ENCODE measurements at regions not wholly inside any gene's neighbourhood (a gene's known extent, or its start where the extent isn't known, plus 50 kb on each side); places are given as distances from the start of the nearest gene placed in this dataset.

GRCh38 chr9:11542781-11543180 is 930.0 kb upstream of the PTPRD start:
- dilution Hi-C loops (cut with HindIII; ENCODE audit: low sequenced_read_pairs, unreplicated experiment), result no loop called here

More at GRCh38 chr9:11542781-11543180, 930.0 kb upstream of the PTPRD start:
- no peak for ATAC-seq (ENCODE audit: low read depth)
- no peaks in the 10 kb centered on the region for H3K79me1 ChIP-seq (ENCODE audit: low read depth in 1 of 2, low read length in 2 of 2)
- POLR2A ChIA-PET (ENCODE audit: unreplicated experiment), result no interaction called here
- H3K9me3 ChIP-seq (ENCODE audit: control insufficient read depth, insufficient read depth, low read length), result no peaks in the 10 kb centered on the region
- H3K27ac ChIP-seq (ENCODE audit: insufficient read depth, low read length), result no peak overlapping the region
- no peak overlapping the region for H2BK5ac ChIP-seq (ENCODE audit: low read depth, low read length, poor library complexity, severe bottlenecking)
- no peak overlapping the region for H2AK9ac ChIP-seq (replicated peaks; ENCODE audit: low read depth, low read length, poor library complexity)
- no peak overlapping the region for H4K5ac ChIP-seq (ENCODE audit: low read depth, low read length)
- no peaks in the 10 kb centered on the region for H3K4me1 ChIP-seq (ENCODE audit: control insufficient read depth, insufficient read depth, low read length)
- H3K23ac ChIP-seq (ENCODE audit: low read depth, low read length), result no peak overlapping the region
- no peak overlapping the region for H3K4ac ChIP-seq (ENCODE audit: low read depth, low read length)
- TF ChIP-seq RFX5 (IDR thresholded peaks at IDR 0.05; ENCODE audit: low read depth, low read length) (no peak), RCOR1 (IDR thresholded peaks at IDR 0.05; ENCODE audit: insufficient replicate concordance, low read length) (no peak), CHD1 (IDR thresholded peaks at IDR 0.05; ENCODE audit: low read depth, low read length) (no peak), CEBPB (IDR thresholded peaks at IDR 0.05; ENCODE audit: low read depth, low read length) (no peak), FOS (IDR thresholded peaks at IDR 0.05; ENCODE audit: low read depth, low read length) (no peak), NFE2L2 (IDR thresholded peaks at IDR 0.05; ENCODE audit: low read depth, low read length) (no peak), MAFK (IDR thresholded peaks at IDR 0.05; ENCODE audit: low read depth, low read length) (no peak), MAZ (IDR thresholded peaks at IDR 0.05; ENCODE audit: borderline replicate concordance, low read depth, low read length) (no peak), RAD21 (IDR thresholded peaks at IDR 0.05; ENCODE audit: low read length) (no peak), SMC3 (IDR thresholded peaks at IDR 0.05; ENCODE audit: low read depth, low read length) (no peak), POLR2A (IDR thresholded peaks at IDR 0.05; ENCODE audit: low read depth, low read length) (no peak), BHLHE40 (IDR thresholded peaks at IDR 0.05; ENCODE audit: low read depth, low read length) (no peak), MXI1 (IDR thresholded peaks at IDR 0.05; ENCODE audit: borderline replicate concordance, low read depth, low read length) (no peak), CTCF (conservative IDR thresholded peaks at IDR 0.05; ENCODE audit: low read depth, low read length) (no peak)
- TF ChIP-seq, protein P1, sequence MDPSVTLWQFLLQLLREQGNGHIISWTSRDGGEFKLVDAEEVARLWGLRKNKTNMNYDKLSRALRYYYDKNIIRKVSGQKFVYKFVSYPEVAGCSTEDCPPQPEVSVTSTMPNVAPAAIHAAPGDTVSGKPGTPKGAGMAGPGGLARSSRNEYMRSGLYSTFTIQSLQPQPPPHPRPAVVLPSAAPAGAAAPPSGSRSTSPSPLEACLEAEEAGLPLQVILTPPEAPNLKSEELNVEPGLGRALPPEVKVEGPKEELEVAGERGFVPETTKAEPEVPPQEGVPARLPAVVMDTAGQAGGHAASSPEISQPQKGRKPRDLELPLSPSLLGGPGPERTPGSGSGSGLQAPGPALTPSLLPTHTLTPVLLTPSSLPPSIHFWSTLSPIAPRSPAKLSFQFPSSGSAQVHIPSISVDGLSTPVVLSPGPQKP (IDR thresholded peaks at IDR 0.05; ENCODE audit: borderline replicate concordance, low read depth, low read length), result no peak
- TF ChIP-seq, protein P2, sequence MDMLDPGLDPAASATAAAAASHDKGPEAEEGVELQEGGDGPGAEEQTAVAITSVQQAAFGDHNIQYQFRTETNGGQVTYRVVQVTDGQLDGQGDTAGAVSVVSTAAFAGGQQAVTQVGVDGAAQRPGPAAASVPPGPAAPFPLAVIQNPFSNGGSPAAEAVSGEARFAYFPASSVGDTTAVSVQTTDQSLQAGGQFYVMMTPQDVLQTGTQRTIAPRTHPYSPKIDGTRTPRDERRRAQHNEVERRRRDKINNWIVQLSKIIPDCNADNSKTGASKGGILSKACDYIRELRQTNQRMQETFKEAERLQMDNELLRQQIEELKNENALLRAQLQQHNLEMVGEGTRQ (IDR thresholded peaks at IDR 0.05; ENCODE audit: low read depth, low read length), result no peak
- H3K27me3 ChIP-seq (ENCODE audit: control insufficient read depth, insufficient read depth, low read length), result no peaks in the 10 kb centered on the region
- H4K8ac ChIP-seq (ENCODE audit: low read depth in 2 of 2, low read length in 2 of 2), result no peak overlapping the region
- H3K56ac ChIP-seq (ENCODE audit: extremely low read depth, insufficient read depth, low read length), result no peak overlapping the region
- no TSS peak for BruUV-seq (replicated peaks)
- H3K9ac ChIP-seq (ENCODE audit: low read depth, low read length), result no peak overlapping the region
- in situ Hi-C loops (cut with MboI; ENCODE audit: low sequenced_read_pairs), result no loop called here
- H4K20me1 ChIP-seq (ENCODE audit: insufficient read depth, low read length), result no peaks in the 10 kb centered on the region
- H2BK20ac ChIP-seq (ENCODE audit: low read depth, low read length), result no peak overlapping the region
- H3K14ac ChIP-seq (replicated peaks; ENCODE audit: low read depth, low read length), result no peak overlapping the region
- intact Hi-C loops (cut with micrococcal nuclease), result no loop called here
- no peak overlapping the region for H3K4me2 ChIP-seq (ENCODE audit: low read depth, low read length)
- no peak overlapping the region for H4K91ac ChIP-seq (ENCODE audit: insufficient read depth, low read depth, low read length)
- CTCF ChIA-PET, result no interaction called here
- H3K18ac ChIP-seq (ENCODE audit: low read depth, low read length), result no peak overlapping the region
- H3K4me3 ChIP-seq (ENCODE audit: insufficient read depth, low read depth, low read length), result no peak overlapping the region
- H2BK120ac ChIP-seq (ENCODE audit: low read depth, low read length), result no peak overlapping the region
- DNase-seq, result no peak
- H2BK15ac ChIP-seq (ENCODE audit: low read depth, low read length), result no peak overlapping the region
- H2AFZ ChIP-seq (replicated peaks; ENCODE audit: low read length, poor library complexity), result no peak overlapping the region
- no peaks in the 10 kb centered on the region for H3K36me3 ChIP-seq (ENCODE audit: control insufficient read depth, insufficient read depth, low read length)
- H3K9me1 ChIP-seq (ENCODE audit: insufficient read depth, low read length), result no peaks in the 10 kb centered on the region
- no peak overlapping the region for H2AK5ac ChIP-seq (ENCODE audit: low read depth, low read length)

All from IMR-90 (cell line).